ENCODE measurements at regions not wholly inside any gene's neighbourhood (a gene's known extent, or its start where the extent isn't known, plus 50 kb on each side); places are given as distances from the start of the nearest gene placed in this dataset.
A peak's percentile ranks its signal among the peaks of the same experiment; 100 is the strongest.
"Not testable (repeated sequence)": the region's sequence is repeated elsewhere in the genome, so short reads cannot be mapped to it uniquely, and the experiment has no call there.

DNA sequence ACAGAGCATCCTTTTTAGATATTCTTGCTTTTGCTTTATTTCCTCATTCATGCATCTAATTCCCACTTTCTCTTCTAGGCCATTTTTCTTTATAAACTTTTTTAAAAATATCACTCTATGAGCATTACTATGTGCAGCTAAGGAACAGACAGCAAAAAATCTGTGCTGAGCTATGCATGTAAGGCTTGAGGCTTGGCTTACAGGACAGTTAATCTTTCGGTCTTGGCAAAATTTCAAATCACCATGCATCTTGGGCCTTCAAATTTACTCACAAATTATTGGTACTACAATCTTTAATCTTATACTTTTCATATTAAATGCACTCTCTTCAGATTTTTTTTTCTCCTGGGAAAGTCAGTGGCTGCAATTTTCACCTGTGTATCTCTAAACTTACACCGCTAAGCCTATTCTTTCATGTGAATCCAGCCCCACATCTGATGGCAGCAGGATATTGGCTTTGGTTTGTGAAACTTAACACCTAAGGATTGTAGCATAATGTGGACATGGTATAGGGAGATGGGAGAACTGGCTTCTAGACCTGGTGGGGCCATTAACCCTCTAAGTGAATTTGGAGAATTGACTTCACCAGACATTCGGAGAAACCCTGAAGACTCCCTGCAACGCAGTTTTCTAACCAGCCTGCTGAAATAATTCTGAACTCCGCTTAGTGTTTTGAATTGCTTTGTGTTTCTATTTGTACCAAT, 278.3 kb downstream of the SPRY1 start:
- DNase-seq (ENCODE audit: low spot score), result no peak

DNA sequence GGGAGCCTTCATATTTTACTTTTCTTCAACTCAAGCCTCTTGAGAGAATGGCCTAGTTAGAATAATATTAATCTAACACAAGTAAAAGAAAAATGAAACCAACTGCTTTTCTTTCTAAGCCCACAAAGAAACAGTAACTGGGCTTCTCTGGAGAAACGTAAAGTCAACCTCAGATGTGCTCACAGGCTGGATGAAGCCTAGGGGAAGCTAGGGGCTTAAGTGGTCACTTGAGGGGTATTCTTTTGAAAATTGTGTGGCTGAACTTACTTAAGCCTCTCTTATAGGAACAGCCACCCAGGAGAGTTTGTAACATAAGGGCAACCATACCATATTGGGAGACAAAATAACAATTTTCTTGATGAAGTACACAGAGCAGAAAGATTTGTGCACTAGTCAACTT, 279.0 kb downstream of the SPRY1 start:
- no peak for DNase-seq (ENCODE audit: low spot score)

DNA sequence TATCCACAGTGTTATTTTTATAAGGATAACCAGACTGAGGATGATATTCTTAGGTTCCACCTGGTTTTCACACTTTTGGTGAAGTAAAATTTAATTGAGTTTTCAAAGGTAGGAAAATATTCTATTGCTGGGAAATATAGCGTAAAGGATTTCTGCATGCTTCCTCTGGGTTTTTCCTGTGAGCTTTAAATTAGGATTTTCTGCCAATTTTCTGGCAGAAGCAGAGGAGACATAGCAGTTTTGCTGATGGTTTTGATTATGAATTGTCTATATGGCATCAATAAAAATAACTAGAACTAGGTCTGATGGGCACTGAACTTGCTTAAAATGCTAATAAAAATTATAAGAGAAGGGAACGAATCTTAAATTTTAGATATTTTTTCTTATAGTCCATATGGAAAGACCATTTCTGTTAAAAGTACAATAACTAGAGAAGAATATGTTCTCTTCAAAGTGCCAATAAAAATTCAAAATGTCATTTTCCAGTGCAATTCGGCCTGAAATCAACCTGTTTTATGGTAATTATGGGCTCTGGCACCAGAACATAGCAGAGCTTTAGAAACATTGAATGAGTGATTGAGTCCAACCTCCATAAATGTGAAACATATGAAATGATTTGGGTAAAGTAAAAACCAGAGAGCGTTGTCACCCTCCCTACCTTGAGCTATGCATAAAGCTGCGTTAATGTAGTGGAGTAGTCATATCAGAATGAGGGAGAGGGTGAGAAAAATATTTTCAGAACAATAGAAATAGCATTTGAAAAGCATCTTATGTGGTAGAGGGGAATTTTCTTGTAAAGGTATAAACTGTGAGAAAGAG, 279.7 kb downstream of the SPRY1 start:
- no peak for DNase-seq (ENCODE audit: low spot score)

DNA sequence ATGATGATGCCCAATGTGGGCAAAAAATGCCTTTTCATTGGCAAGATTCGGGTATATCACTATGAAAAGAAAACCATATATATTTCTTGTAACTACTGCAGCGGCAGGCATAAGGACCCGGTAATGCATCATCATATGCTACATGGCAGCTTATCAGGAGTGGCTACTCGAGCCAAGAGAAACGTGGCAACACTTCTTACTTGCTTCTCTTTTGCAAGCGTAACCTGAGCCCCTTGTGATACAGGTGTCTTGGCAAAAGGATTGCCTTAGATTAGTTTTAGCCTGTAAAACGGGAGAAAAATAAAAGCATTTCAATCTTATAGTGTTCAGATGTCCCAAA, 280.3 kb downstream of the SPRY1 start:
- DNase-seq (ENCODE audit: low spot score), result no peak

DNA sequence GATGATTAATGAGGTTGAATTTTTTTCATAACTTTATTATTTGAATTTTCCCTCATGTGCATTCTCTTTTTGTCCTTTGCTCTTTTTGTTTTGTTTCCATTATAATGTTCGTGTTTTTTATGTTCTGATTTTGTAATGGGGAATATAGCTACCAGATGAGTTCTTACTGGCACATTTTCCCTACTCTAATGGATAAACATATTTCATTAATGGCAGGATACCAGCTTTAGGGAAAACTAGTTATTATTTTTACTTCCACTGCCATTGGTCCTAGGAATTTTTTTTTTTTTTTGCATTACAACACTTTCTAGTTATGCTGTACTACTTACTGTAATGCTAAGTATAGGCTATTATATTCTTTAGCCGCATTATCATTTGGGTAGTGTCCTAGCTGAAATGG, 286.3 kb downstream of the SPRY1 start:
- no peak for DNase-seq (ENCODE audit: low spot score)

DNA sequence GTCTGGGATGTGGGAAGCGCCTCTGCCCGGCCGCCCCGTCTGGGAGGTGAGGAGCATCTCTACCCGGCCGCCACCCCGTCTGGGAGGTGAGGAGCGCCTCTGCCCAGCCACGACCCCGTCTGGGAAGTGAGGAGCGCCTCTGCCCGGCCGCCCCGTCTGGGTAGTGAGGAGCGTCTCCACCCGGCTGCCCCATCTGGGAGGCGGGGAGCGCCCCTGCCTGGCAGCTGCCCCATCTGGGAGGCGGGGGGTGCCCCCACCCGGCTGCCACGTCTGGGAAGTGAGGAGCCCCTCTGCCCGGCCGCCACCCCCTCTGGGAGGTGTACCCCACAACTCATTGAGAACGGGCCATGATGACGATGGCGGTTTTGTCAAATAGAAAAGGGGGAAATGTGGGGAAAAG, 288.3 kb downstream of the SPRY1 start:
- not testable (repeated sequence) for DNase-seq (ENCODE audit: low spot score)

DNA sequence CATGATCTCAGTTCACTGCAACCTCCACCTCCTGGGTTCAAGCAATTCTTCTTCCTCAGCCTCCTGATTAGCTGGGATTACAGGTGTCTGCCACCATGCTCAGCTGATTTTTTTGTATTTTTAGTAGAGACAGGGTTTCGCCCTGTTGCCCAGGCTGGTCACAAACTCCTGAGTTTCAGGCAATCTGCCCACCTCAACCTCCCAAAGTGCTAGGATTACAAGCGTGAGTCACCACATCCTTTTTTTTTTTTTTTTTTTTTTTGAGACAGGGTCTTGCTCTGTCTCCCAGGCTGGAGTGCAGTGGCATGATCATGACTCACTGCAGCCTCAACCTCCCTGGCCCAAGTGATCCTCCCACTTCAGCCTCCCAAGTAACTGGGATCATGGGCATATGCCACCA, 298.9 kb downstream of the SPRY1 start:
- DNase-seq (ENCODE audit: low spot score), result not testable (repeated sequence)

DNA sequence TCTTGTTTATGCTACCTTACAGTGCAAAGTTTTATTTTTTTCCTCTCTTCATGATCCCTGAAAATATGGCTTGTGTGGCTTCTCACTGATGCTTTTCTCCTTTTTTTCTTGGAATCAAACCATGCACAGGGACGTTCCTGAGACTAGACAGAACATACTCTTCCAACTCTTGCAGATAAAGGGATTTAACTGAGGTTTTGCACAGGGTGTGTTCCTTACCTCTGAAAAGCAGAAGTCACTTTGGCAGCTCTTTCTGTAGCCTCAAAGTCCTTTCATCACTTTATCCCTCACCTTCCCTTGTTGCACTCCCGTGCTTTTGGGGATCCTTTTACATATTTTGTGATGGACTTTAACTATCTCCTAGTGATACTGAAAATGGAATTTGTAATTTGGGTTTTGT, 300.1 kb downstream of the SPRY1 start:
- DNase-seq (ENCODE audit: low spot score), result no peak

DNA sequence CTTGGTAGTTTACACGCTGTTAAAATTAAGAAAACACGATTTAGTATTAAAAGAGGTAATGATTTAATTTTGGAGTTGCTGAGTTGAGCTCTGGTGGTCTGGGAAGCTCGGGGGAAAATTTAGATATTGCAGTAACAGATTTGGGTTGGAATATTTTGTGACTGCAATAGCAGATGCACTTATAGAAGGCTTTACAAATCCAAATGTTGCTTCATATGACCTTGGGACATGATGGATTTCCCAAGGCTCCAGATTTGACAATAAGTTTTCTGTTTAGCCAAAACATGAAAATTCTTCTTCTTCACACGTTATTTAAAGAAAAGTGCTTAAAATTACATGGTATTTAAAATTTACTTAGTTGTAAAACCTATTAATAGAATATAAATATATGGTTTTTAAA, 302.0 kb downstream of the SPRY1 start:
- no peak for DNase-seq (ENCODE audit: low spot score)

DNA sequence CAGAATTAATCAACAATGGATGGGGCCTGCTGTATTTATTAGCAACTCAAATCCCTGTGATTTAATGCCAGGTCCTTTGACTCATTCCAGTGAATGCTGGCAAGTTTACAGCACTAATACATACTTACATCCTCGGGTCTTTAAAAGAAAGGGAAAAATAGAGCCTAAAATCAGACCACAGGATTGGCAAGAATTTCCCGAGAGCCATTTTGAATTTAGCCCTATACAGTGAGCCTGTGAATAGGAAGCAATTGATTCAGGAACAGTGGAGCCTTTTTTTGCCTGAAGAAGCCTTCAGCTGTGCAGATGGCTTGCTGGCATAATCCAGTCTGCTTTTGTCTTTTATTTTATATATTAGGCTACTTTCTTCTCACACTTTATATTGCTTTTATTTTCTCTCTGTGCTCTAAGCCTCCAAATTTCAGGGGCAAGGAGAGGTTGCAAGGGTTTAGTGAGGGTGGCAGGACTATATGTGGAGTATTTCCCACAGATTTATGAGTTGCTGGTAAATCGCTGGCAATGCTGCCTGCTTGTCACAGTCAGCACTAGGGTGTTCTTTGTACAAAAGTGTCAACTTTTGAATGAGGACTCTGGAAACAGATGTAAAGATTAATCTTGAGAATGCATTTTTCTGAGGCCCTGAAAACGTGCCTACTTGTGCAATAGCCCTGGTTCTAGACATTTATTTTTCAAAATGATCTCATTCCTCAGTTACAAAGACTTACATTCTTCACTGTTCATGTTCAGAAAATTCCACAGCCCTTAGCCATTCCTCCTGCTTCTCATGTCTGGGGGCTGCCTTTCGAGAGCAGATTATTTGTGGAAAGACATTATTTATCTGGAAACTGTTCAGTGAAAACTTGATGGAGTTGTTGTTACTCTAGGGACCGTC, 303.5 kb downstream of the SPRY1 start:
- DNase-seq (ENCODE audit: low spot score), result peak; percentile 21

DNA sequence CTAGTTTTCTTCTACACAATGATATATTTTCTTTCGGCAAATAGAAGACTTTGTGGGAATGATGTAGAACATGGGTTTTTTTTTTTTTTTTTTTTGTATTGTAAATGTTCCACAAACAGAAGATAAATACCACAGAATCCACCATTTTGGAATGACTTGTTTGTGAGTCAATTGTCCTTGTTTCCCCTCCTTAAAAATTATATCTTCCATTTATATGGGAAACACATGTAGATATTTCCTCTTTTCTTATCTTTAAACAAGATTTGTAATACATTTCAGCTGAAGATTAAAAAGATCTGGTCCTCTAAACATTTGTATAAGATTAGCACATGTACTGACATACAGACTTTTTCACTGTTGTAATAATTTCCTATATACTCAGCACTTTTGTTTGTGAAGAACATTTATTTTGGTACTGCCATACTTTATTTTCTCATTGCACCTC, 304.6 kb downstream of the SPRY1 start:
- DNase-seq (ENCODE audit: low spot score), result no peak

DNA sequence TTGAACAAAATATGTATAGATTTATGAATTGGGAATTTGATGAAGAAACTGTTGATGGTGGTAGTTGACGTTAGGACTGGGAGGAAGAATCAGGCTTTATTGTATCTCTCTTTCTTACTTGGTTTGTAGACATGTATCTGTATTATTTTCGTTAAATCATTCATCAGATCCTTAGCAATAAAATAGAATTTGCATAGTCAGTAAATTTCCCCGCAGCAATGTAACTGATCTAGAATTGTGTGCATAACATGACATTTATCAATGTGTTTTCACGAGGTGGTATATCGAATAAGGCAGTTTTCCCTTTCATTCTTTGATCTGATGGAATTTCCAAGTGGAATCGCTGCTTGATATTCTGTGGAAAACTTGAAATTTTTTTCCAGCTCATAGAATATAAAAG, 308.8 kb downstream of the SPRY1 start:
- no peak for DNase-seq (ENCODE audit: low spot score)

DNA sequence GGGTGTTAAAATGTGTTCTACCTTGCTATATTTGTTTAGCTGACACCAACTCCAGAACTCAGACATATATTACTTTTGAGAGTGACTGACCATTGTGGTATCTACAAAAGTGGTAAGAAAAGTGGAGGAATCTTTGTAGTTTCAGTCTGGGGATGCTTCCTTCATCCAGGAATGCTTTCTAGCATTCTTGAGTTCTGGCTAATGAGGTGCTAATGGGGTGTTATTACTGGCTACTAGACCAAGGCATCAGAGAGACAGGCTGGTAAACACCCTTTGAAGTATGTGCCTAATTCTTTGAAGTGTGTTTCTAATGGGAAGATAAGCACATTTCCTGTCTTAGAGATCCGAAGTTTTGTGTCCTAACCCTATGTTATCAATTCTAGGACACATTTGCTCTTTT, 310.4 kb downstream of the SPRY1 start:
- DNase-seq (ENCODE audit: low spot score), result no peak

DNA sequence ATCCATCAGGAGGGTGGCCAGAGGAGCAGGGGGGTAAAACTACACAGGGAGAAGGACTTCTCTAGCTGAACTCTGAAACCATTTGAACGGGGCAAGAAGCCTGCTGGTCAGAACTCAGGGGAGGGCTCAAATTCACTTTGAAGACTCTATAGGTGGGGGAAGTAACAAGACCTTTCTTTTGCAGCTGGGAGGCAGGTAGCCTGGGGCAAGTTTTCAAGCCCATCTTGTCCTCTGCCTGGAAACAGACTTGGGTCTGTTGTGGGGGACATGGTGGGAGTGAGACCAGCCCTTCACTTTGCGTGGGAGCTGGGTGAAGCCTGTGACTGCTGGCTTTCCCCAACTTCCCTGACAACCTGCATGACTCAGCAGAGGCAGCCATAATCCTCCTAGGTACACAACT, 312.3 kb downstream of the SPRY1 start:
- no peak for DNase-seq (ENCODE audit: low spot score)

DNA sequence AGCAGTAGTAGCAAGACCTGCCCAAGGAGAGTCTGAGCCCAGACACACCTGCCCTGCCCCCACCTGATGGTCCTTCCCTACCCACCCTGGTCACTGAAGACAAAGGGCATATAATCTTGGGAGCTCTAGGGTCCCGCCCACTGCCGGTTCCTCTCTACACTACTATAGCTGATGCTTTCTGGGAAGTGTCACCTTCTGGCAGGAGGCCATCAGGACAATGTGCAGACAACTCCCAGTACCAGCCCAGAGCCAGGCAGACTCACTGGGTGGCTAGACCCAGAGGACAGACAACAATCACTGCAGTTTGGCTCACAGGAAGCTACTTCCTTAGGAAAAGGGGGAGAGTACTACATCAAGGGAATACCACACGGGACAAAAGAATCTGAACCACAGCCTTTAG, 312.7 kb downstream of the SPRY1 start:
- DNase-seq (ENCODE audit: low spot score), result no peak

DNA sequence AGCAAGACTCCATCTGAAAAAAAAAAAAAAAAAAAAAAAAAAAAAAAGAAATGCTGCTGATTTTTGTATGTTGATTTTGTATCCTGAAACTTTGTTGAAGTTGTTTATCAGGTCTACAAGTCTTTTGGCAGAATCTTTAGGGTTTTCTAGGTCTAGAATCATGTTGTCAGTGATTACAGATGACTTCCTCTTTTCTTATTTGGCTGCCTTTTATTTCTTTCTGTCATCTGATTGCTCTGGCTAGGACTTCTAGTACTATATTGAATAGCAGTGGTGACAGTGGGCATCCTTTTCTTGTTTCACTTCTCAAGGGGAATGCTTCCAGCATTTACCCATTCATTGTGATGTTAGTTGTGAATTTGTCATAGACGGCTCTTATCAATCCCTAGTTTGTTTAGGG, 334.4 kb downstream of the SPRY1 start:
- DNase-seq (ENCODE audit: low spot score), result no peak

DNA sequence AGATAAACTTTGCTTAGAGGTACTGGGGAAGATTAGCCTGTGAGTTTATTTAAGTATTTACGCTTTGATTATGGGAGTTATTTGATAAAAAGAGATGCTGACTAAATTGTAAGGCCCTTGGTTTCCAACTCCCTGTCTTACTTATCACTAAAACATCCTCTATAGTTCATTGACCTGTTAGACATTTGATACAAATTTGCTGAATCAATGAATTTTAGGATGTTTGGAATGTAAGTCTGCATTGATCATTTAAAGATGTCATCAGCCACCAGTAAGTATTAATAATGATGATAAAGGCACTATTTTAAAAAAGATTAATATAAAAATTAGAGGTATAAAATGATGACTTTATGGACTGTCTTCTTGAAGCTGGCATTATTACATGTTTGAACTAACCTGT, 340.6 kb downstream of the SPRY1 start:
- no peak for DNase-seq (ENCODE audit: low spot score)

DNA sequence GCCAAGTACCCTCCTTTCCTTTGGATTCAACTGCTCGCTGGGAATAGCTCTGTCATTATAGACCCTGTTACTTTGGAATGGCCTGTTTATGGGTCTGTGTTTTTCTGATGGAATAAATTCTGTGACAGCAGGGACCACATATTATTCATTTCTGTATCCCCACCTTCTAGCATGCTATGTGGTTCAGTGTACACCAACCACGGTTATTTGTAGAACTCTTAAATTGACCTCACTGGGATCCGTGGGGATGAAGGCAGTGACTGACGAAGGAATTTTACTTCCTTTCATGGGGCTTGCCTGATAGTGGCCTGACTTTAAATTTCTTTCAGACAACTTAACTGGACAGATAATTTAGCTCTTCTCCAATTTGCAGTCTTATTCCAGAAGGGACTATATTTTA, 343.2 kb downstream of the SPRY1 start:
- DNase-seq (ENCODE audit: low spot score), result no peak

DNA sequence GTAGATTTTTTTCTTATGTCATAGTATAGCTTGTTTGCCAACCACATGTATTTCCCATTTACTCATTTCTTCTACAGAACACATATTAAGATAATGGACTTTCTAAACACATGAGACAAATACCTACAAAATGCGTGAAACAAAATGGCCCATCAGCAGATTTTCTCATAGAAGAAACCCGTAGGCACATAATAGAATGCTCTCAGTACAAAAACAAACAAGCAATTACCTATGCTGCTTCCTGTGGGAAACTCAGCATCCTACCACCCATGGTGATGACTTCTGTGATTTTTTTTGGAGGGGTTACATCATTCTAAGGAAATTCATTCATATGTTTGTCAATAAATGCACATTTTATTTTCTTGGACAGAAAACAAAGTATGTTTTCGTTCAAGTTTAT, 343.6 kb downstream of the SPRY1 start:
- no peak for DNase-seq (ENCODE audit: low spot score)

DNA sequence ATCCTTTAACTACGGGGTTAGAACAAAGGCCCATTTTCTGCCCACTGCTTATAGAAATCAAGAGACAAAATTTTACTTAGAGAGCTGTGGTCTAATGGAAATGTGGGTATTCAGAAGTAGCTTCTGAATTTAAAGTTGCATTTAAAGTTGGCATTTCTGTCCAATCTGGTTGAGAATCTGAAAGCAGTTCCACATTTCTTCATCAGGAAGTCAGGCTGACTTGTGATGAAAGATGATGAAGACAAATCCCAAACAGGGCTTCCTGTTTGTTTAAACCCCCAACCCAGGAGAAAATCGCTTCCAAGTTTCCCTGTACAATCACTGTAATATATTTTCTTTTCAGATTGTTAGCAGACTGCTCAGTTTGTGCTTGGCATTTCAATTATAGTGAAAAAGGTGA, 345.3 kb downstream of the SPRY1 start:
- no peak for DNase-seq (ENCODE audit: low spot score)

DNA sequence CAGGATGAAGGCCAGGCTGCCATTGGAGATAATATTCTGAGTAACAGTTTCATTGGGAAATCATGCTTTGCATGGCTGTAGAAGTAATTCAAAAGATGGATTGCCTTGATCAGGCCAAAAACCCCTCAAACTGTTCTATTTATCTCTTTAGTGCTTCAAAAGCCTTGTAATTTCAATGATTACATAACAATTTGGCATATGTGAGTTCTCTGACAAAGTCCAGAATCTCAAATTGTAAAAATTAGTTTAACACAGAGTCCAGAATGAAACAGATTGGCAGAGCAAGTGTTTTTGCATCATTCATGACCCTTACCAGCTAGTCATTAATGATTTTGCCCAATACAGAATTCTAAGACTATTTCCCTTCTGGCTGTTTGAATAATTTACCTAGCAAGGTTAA, 347.3 kb downstream of the SPRY1 start:
- DNase-seq (ENCODE audit: low spot score), result no peak

DNA sequence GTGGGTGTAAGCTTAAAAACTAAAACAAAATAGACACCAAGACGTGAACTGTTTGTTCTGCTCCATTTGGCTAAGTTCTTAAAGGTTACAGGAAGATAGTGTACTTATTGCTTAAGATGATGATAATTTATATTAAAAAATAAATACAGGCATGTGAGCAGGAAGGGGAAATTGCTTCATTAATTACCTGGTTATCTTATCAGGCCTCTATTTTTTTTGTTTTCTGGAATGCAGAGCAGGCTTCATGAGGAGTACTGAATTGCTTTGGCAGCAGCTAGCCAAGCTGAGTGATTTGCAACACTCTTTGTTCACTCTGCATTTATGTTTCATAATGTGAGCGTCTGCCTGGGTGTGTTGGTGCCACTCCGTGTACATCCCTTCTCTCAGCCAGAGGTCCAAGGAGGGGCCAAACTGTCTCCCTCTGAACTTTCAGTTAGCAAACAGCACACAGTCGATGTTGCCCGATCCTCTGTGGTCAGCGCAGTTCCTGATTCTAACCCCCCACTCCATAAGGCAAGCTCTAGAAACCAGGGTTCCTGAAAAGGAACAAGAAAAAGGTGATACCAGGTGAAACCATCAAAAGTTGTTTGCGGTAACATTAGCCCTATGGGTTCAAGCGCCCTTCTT, 348.2 kb downstream of the SPRY1 start:
- DNase-seq (ENCODE audit: low spot score), result peak; percentile 40
